KMS-11 (cell line): ENCODE measurements at regions not wholly inside any gene's neighbourhood (a gene's known extent, or its start where the extent isn't known, plus 50 kb on each side); places are given as distances from the start of the nearest gene placed in this dataset.

Experiments
- H2AFZ ChIP-seq: fragments of 200-600 bp; sonication (generic); 2 replicates; pipeline ENCODE4 v1.6.1; 2016; ENCODE audit warnings: antibody characterized with exemption, mixed run types, low read depth
- H3K27ac ChIP-seq: fragments of 200-600 bp; sonication (generic); 2 replicates; pipeline ENCODE4 v1.6.1; 2016; ENCODE audit warnings: mild to moderate bottlenecking, mixed run types
- H3K27me3 ChIP-seq: fragments of 200-600 bp; sonication (generic); 2 replicates; pipeline ENCODE4 v1.6.1; 2017; ENCODE audit warnings: mild to moderate bottlenecking, low read depth, mixed run types, moderate library complexity; ENCODE audit not compliant: insufficient read depth
- H3K36me3 ChIP-seq: fragments of 200-600 bp; sonication (generic); 2 replicates; pipeline ENCODE4 v1.6.1; 2017; ENCODE audit warnings: mild to moderate bottlenecking, mixed run types; ENCODE audit not compliant: insufficient read depth
- H3K4me1 ChIP-seq: fragments of 200-600 bp; sonication (generic); 2 replicates; pipeline ENCODE4 v1.6.1; 2016; ENCODE audit warnings: mild to moderate bottlenecking, low read depth, mixed run types; ENCODE audit not compliant: poor library complexity, severe bottlenecking
- H3K4me2 ChIP-seq: fragments of 200-600 bp; sonication (generic); 2 replicates; pipeline ENCODE4 v1.7.0; 2016; ENCODE audit warnings: mild to moderate bottlenecking, mixed run types
- H3K4me3 ChIP-seq: fragments of 200-600 bp; sonication (generic); IDR thresholded peaks from 2 replicates; pipeline ENCODE4 v1.6.1; 2017; ENCODE audit warnings: low read depth, low read length, mixed read lengths; ENCODE audit not compliant: insufficient read depth
- H3K79me2 ChIP-seq: fragments of 200-600 bp; sonication (generic); 2 replicates; pipeline ENCODE4 v1.6.1; 2016; ENCODE audit warnings: low read depth, mixed run types; ENCODE audit not compliant: insufficient read depth
- H3K9ac ChIP-seq: fragments of 200-600 bp; sonication (generic); 2 replicates; pipeline ENCODE4 v1.6.1; 2016; ENCODE audit warnings: mild to moderate bottlenecking, mixed run types
- H4K20me1 ChIP-seq: fragments of 200-600 bp; sonication (generic); 2 replicates; pipeline ENCODE4 v1.6.1; 2016; ENCODE audit warnings: mild to moderate bottlenecking, mixed run types; ENCODE audit not compliant: insufficient read depth
- TF ChIP-seq, protein P1 (sequence below): fragments of 200-600 bp; sonication (generic); conservative IDR thresholded peaks from 2 replicates; pipeline ENCODE4 v1.6.1; 2017; ENCODE audit warnings: low read depth, mild to moderate bottlenecking, antibody characterized with exemption, low read length, moderate library complexity, mixed read lengths

DNA sequence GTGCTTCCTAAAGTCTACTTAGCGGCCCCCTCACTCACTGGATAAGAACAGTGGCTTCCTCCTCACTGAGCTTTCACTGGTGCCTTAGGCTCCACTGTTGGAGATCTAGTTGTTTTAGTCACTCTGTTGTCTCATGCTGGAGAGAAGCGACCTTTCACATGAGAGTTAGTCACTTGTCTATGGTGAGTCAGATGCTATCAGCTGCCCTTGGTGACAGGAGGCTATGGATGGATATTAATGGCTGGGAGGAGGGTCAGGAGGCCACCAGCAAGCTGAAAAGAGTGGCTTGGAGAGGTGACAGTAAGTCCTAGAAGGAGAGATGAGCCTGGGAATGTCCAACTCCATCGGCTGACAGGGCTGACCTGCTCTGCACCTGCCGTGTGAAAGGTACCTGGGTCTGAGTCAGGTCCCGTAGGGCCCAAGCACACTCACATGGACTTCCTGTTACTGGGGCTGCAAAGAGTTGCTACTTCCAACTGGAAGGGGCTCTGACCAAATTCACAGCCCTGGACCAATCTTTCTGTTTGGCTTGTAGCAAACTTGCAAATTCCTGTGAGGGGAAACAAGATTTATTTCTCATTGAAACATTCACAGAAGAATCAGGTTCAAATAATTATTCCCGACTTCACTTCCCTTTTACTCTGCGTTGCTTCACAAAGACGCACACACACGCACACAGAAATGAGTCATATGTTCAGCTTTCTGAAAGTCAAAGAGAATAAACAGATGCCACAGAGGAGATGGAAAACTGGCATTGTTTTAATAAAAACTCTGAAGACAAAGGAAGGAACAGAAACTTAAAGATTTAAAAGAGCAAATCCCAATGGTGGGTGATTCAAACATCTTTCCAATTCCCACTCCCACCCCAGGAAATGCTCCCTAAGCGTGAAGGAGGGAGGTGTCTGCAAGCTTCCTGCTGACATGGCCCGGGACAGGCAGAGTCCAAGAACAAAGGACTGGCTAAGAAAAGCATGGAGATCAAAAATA lies 203.5 kb upstream of the TWIST2 start:
- TF ChIP-seq, protein P1, sequence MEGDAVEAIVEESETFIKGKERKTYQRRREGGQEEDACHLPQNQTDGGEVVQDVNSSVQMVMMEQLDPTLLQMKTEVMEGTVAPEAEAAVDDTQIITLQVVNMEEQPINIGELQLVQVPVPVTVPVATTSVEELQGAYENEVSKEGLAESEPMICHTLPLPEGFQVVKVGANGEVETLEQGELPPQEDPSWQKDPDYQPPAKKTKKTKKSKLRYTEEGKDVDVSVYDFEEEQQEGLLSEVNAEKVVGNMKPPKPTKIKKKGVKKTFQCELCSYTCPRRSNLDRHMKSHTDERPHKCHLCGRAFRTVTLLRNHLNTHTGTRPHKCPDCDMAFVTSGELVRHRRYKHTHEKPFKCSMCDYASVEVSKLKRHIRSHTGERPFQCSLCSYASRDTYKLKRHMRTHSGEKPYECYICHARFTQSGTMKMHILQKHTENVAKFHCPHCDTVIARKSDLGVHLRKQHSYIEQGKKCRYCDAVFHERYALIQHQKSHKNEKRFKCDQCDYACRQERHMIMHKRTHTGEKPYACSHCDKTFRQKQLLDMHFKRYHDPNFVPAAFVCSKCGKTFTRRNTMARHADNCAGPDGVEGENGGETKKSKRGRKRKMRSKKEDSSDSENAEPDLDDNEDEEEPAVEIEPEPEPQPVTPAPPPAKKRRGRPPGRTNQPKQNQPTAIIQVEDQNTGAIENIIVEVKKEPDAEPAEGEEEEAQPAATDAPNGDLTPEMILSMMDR, result no peak
- Histone ChIP-seq H4K20me1 (no peaks in the 10 kb centered on the region), H3K27ac (no peak overlapping the region), H3K36me3 (no peaks in the 10 kb centered on the region), H2AFZ (no peak overlapping the region), H3K4me2 (no peak overlapping the region), H3K9ac (no peak overlapping the region), H3K27me3 (no peaks in the 10 kb centered on the region), H3K4me3 (no peak overlapping the region), H3K4me1 (no peaks in the 10 kb centered on the region), H3K79me2 (no peaks in the 10 kb centered on the region)

DNA sequence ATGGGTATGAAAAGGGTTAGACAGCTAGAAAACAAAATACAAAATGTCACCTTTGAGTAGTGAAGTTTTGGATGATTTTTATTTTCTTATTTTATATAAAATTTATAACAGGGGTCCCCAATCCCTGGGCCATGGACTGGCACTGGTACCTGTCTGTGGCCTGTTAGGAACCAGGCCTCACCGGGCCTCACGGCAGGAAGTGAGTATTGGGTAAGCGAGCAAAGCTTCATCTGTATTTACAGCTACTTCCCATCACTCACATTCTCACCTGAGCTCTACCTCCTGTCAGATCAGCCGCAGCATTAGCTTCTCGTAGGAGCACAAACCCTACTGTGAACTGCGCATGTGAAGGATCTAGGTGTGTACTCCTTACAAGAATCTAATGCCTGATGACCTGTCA lies 202.8 kb upstream of the TWIST2 start:
- no peak overlapping the region for H3K9ac ChIP-seq
- H3K27me3 ChIP-seq, result no peaks in the 10 kb centered on the region
- no peak overlapping the region for H2AFZ ChIP-seq
- no peak overlapping the region for H3K4me3 ChIP-seq
- no peaks in the 10 kb centered on the region for H3K36me3 ChIP-seq
- no peaks in the 10 kb centered on the region for H3K79me2 ChIP-seq
- no peak overlapping the region for H3K27ac ChIP-seq
- H4K20me1 ChIP-seq, result no peaks in the 10 kb centered on the region
- TF ChIP-seq, protein P1, result no peak
- no peaks in the 10 kb centered on the region for H3K4me1 ChIP-seq
- no peak overlapping the region for H3K4me2 ChIP-seq

DNA sequence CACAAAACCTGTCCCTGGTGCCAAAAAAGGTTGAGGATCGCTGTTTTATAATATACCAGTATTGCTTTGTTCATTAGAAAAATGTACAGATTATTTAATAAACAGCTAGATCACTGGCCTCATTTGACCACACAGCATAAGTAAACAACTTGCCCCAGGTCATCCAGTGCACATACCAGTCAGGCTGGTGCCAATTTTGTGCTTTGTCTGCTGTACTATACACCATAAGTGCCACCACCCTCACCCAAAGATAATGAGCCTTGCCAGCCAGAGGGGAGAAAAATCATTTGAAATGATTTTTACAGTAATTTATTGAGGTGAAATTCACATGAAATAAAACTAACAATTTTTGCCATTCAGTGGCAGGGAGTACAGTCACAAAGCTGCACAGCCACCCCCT lies 202.2 kb upstream of the TWIST2 start:
- TF ChIP-seq, protein P1, result no peak
- Histone ChIP-seq H3K79me2 (no peaks in the 10 kb centered on the region), H3K9ac (no peak overlapping the region), H3K27me3 (no peaks in the 10 kb centered on the region), H3K4me1 (no peaks in the 10 kb centered on the region), H3K4me3 (no peak overlapping the region), H3K4me2 (no peak overlapping the region), H3K27ac (no peak overlapping the region), H2AFZ (no peak overlapping the region), H3K36me3 (no peaks in the 10 kb centered on the region), H4K20me1 (no peaks in the 10 kb centered on the region)

DNA sequence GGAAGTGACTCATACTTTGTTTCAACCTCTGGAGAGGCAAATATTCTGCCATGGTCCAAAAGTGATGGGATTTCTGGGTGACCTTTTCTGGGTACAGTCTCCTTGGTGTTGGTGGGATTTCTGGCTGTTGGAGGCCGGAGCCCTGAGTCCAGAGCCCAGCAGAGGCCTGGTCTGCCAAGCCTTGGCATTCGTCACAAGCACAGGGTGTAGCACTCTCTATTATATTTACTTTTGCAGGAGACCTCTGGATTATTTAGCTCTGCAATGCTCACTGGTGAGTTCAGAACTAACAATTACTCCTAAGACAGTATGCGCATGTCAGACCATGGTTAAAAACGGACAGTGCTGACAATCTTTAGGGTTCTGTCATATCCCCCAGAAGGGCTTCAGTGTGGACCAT lies 201.6 kb upstream of the TWIST2 start:
- no peak overlapping the region for H3K27ac ChIP-seq
- H3K9ac ChIP-seq, result no peak overlapping the region
- H3K79me2 ChIP-seq, result no peaks in the 10 kb centered on the region
- H3K36me3 ChIP-seq, result no peaks in the 10 kb centered on the region
- no peak overlapping the region for H3K4me2 ChIP-seq
- H4K20me1 ChIP-seq, result no peaks in the 10 kb centered on the region
- no peaks in the 10 kb centered on the region for H3K27me3 ChIP-seq
- H3K4me1 ChIP-seq, result no peaks in the 10 kb centered on the region
- no peak overlapping the region for H3K4me3 ChIP-seq
- H2AFZ ChIP-seq, result no peak overlapping the region
- TF ChIP-seq, protein P1, result no peak
